Neural progenitor cell (in vitro differentiated cells): ENCODE measurements at regions not wholly inside any gene's neighbourhood (a gene's known extent, or its start where the extent isn't known, plus 50 kb on each side); places are given as distances from the start of the nearest gene placed in this dataset.

Source experiments
- DNase-seq: peaks from one replicate; pipeline ENCODE4 v3.0.0-alpha.2; 2016; ENCODE audit warnings: low spot score
- H2AFZ ChIP-seq: fragments of 200-600 bp; sonication (generic); replicated peaks from 2 replicates; pipeline ENCODE4 v1.6.1; 2016; ENCODE audit warnings: antibody characterized with exemption
- H3F3A ChIP-seq: fragments of 200-600 bp; sonication (generic); 2 replicates; pipeline ENCODE4 v1.6.1; 2016; ENCODE audit warnings: antibody characterized with exemption, low read depth
- H3K27ac ChIP-seq: fragments of 200-600 bp; sonication (generic); 2 replicates; pipeline ENCODE4 v1.5.1; 2016; ENCODE audit warnings: mild to moderate bottlenecking
- H3K27me3 ChIP-seq: fragments of 200-600 bp; sonication (generic); 2 replicates; pipeline ENCODE4 v1.6.1; 2016; ENCODE audit warnings: mild to moderate bottlenecking, moderate library complexity
- H3K36me3 ChIP-seq: fragments of 200-600 bp; sonication (generic); 2 replicates; pipeline ENCODE4 v1.5.1; 2016
- H3K4me1 ChIP-seq: fragments of 200-600 bp; sonication (generic); 2 replicates; pipeline ENCODE4 v1.6.1; 2016; ENCODE audit warnings: mixed run types
- H3K4me2 ChIP-seq: fragments of 200-600 bp; sonication (generic); 2 replicates; pipeline ENCODE4 v1.6.1; 2016
- H3K4me3 ChIP-seq: fragments of 200-600 bp; sonication (generic); 2 replicates; pipeline ENCODE4 v1.5.1; 2016
- H3K79me2 ChIP-seq: fragments of 200-600 bp; sonication (generic); 2 replicates; pipeline ENCODE4 v1.6.1; 2016; ENCODE audit warnings: low read depth
- H3K9ac ChIP-seq: fragments of 200-600 bp; sonication (generic); 2 replicates; pipeline ENCODE4 v1.6.1; 2016
- H3K9me3 ChIP-seq: fragments of 200-600 bp; sonication (generic); 2 replicates; pipeline ENCODE4 v1.5.1; 2016; ENCODE audit warnings: low read depth
- H4K20me1 ChIP-seq: fragments of 200-600 bp; sonication (generic); 2 replicates; pipeline ENCODE4 v1.6.1; 2016; ENCODE audit warnings: low read depth
- H3K27ac Mint-ChIP-seq: 3 replicates; pipeline ENCODE4 v1.8.0; 2021; ENCODE audit warnings: mixed read lengths
- H3K27me3 Mint-ChIP-seq: 2 replicates; pipeline ENCODE4 v1.8.0; 2022; ENCODE audit warnings: low read depth, mild to moderate bottlenecking, inconsistent platforms, moderate library complexity, mixed read lengths; ENCODE audit not compliant: insufficient read depth
- H3K36me3 Mint-ChIP-seq: 3 replicates; pipeline ENCODE4 v1.8.0; 2021; ENCODE audit warnings: mixed read lengths
- H3K4me1 Mint-ChIP-seq: 3 replicates; pipeline ENCODE4 v1.8.0; 2021; ENCODE audit warnings: mixed read lengths
- H3K4me3 Mint-ChIP-seq: 3 replicates; pipeline ENCODE4 v1.8.0; 2021; ENCODE audit warnings: mild to moderate bottlenecking, moderate library complexity, mixed read lengths
- H3K9me3 Mint-ChIP-seq: 3 replicates; pipeline ENCODE4 v1.8.0; 2020; ENCODE audit warnings: mixed read lengths
- CTCF ChIP-seq: fragments of 200-600 bp; sonication (generic); IDR thresholded peaks from 2 replicates; pipeline ENCODE4 v1.5.1; 2017; ENCODE audit warnings: antibody characterized with exemption, mild to moderate bottlenecking
- EZH2 ChIP-seq: fragments of 200-600 bp; sonication (generic); IDR thresholded peaks from 2 replicates; pipeline ENCODE4 v1.6.1; 2017; ENCODE audit warnings: antibody characterized with exemption, mild to moderate bottlenecking, moderate library complexity
- EZH2phosphoT487 ChIP-seq: fragments of 200-600 bp; sonication (generic); IDR thresholded peaks from 2 replicates; pipeline ENCODE4 v1.6.1; 2017; ENCODE audit warnings: antibody characterized with exemption

GRCh38 chr4:58254291-58254690 lies 1144.1 kb upstream of the IGFBP7 start:
- peak overlapping the region; percentile 71 for H3K27ac ChIP-seq
- no peaks in the 10 kb centered on the region for H3K27me3 ChIP-seq
- H2AFZ ChIP-seq = peak overlapping the region; percentile 26
- H3K4me1 ChIP-seq = peaks cover 15% of the 10 kb centered on the region
- no peaks in the 10 kb centered on the region for H3K27me3 Mint-ChIP-seq
- H3K36me3 ChIP-seq = no peaks in the 10 kb centered on the region
- no peaks in the 10 kb centered on the region for H4K20me1 ChIP-seq
- DNase-seq = peak; percentile 19
- H3K4me1 Mint-ChIP-seq = peaks cover 11% of the 10 kb centered on the region
- no peaks in the 10 kb centered on the region for H3K36me3 Mint-ChIP-seq
- H3K9me3 Mint-ChIP-seq = peaks cover 5% of the 10 kb centered on the region
- peaks cover 6% of the 10 kb centered on the region for H3F3A ChIP-seq
- no peak overlapping the region for H3K4me3 Mint-ChIP-seq
- no peaks in the 10 kb centered on the region for H3K79me2 ChIP-seq
- H3K9me3 ChIP-seq = peaks cover 4% of the 10 kb centered on the region
- peak overlapping the region; percentile 52 for H3K4me2 ChIP-seq
- H3K9ac ChIP-seq = no peak overlapping the region
- no peak overlapping the region for H3K4me3 ChIP-seq
- no peak overlapping the region for H3K27ac Mint-ChIP-seq
- TF ChIP-seq CTCF (no peak), EZH2 (no peak), EZH2phosphoT487 (no peak)

DNA sequence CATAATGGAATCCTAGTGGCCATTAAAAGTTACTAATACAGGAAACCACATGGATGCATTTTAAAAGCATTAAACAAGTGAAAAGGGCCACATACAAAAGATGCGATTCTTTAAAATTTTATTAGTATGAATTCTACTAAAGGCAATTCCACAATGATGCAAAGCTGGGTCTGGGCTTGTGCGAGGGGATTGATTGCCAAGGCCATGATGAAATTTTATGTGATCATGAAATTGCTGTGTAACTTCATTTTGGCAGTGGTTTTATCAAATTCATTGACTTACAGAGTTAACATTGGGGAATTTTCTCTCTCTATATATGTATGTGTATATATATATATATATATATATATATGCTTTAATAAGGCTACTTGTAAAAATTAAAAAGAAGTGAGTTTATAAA lies 1142.5 kb upstream of the IGFBP7 start:
- TF ChIP-seq CTCF = no peak
- Histone ChIP-seq H3K9me3 (no peaks in the 10 kb centered on the region), H3K4me2 (no peak overlapping the region), H3K4me1 (peaks cover 15% of the 10 kb centered on the region), H2AFZ (no peak overlapping the region), H3K4me3 (no peak overlapping the region), H3K27me3 (no peaks in the 10 kb centered on the region), H3K36me3 (no peaks in the 10 kb centered on the region), H4K20me1 (no peaks in the 10 kb centered on the region), H3F3A (peaks cover 6% of the 10 kb centered on the region), H3K79me2 (no peaks in the 10 kb centered on the region), H3K9ac (no peak overlapping the region), H3K27ac (no peak overlapping the region)
- Mint-ChIP-seq H3K4me3 (no peak overlapping the region), H3K27me3 (no peaks in the 10 kb centered on the region), H3K9me3 (peaks cover 2% of the 10 kb centered on the region), H3K27ac (no peak overlapping the region), H3K36me3 (no peaks in the 10 kb centered on the region), H3K4me1 (peaks cover 11% of the 10 kb centered on the region)
- DNase-seq = no peak

DNA sequence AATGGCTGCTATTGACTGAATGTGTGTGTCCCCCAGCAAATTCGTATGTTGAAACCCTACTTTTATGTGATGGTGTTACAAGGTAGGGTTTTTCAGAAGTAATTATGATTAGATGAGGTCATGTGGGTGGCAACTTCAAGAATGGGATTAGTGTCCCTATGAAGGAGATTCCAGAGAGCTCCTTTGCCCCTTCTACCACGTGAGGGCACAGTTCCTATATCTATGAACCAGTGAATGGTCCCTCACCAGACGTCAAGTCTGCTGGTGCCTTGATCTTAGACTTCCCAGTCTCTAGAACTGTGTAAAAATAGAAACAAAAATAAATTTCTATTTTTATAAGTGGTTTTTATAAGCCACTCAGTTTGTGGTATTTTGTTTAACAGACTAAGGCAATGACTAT lies 1137.6 kb upstream of the IGFBP7 start:
- Histone ChIP-seq H3K36me3 (no peaks in the 10 kb centered on the region), H2AFZ (no peak overlapping the region), H3K79me2 (no peaks in the 10 kb centered on the region), H3K4me1 (no peaks in the 10 kb centered on the region), H4K20me1 (no peaks in the 10 kb centered on the region), H3K9ac (no peak overlapping the region), H3K27ac (no peak overlapping the region), H3K4me2 (no peak overlapping the region), H3K27me3 (no peaks in the 10 kb centered on the region), H3F3A (no peaks in the 10 kb centered on the region), H3K4me3 (no peak overlapping the region), H3K9me3 (no peaks in the 10 kb centered on the region)
- Mint-ChIP-seq H3K27ac (no peak overlapping the region), H3K4me1 (peaks cover 2% of the 10 kb centered on the region), H3K4me3 (no peak overlapping the region), H3K27me3 (no peaks in the 10 kb centered on the region), H3K36me3 (no peaks in the 10 kb centered on the region), H3K9me3 (peaks cover 2% of the 10 kb centered on the region)
- DNase-seq = peak; percentile 19
- TF ChIP-seq CTCF (peak; percentile 35), EZH2phosphoT487 (no peak), EZH2 (no peak)

DNA sequence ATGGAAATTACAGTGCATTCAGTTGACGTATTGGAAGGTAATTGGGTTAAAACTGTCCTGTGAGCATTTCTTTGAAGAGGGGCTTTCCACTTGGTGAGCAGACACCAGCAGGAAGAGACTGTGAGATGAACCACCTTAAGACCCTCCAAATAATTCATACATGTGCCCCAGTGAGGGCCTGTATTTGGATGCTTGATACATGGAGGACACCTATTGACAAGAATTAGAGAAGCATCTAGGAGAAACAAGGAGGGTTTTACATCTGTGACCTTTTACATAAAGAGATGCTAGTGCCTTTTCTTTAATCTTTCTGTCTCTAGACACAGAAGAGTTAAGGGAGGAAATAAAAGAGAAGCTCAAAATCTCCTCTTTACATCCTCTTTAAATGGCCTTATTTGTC lies 1115.3 kb upstream of the IGFBP7 start:
- H3K27ac Mint-ChIP-seq = no peak overlapping the region
- no peak for DNase-seq

More for the DNA sequence above, 1115.3 kb upstream of the IGFBP7 start:
- no peaks in the 10 kb centered on the region for H3K36me3 ChIP-seq
- H3K9me3 Mint-ChIP-seq = peaks cover 3% of the 10 kb centered on the region
- H3K9me3 ChIP-seq = no peaks in the 10 kb centered on the region
- no peaks in the 10 kb centered on the region for H4K20me1 ChIP-seq
- no peak overlapping the region for H3K27ac ChIP-seq
- H2AFZ ChIP-seq = no peak overlapping the region
- H3K36me3 Mint-ChIP-seq = no peaks in the 10 kb centered on the region
- peak; percentile 41 for TF ChIP-seq CTCF
- no peak for TF ChIP-seq EZH2
- TF ChIP-seq EZH2phosphoT487 = no peak
- no peak overlapping the region for H3K4me2 ChIP-seq
- no peaks in the 10 kb centered on the region for H3K27me3 ChIP-seq
- no peak overlapping the region for H3K4me3 Mint-ChIP-seq
- H3K79me2 ChIP-seq = no peaks in the 10 kb centered on the region
- H3K9ac ChIP-seq = no peak overlapping the region
- no peaks in the 10 kb centered on the region for H3F3A ChIP-seq
- no peaks in the 10 kb centered on the region for H3K27me3 Mint-ChIP-seq
- no peak overlapping the region for H3K4me3 ChIP-seq
- peaks cover 3% of the 10 kb centered on the region for H3K4me1 ChIP-seq
- no peaks in the 10 kb centered on the region for H3K4me1 Mint-ChIP-seq
